Stimulated activated CD4-positive, alpha-beta T cell treated with anti-CD3 and anti-CD28 coated beads, Interleukin-4, amount 100 ng/mL, for 1 hour (primary cell): ENCODE measurements at regions not wholly inside any gene's neighbourhood (a gene's known extent, or its start where the extent isn't known, plus 50 kb on each side); places are given as distances from the start of the nearest gene placed in this dataset.
"Not testable (repeated sequence)": the region's sequence is repeated elsewhere in the genome, so short reads cannot be mapped to it uniquely, and the experiment has no call there.

Experiments
- DNase-seq: peaks from one replicate; pipeline ENCODE4 v3.0.0-alpha.2; 2020

DNA sequence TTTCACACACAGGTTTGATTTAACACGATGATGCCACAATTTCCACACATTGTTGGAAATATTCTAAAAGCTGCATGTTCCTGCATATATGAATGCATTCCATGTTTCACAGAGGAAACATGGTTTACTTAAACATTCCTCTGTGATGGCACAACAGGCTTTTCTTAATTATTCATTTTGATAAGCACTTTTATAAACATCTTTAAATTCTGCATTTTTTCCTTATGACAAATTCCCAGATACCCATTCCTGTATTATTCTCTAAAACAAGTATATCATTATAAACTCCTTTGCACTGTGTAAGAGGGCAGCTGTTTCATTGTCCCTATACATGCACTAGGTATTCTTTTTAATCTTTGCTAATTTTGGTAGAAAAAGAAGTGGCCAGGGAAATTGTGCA lies 532.3 kb downstream of the SOX6 start:
- DNase-seq: no peak

GRCh38 chr11:15825976-15826650 lies 530.2 kb downstream of the SOX6 start:
- no peak for DNase-seq

- peak; percentile 2 for DNase-seq
Observed at GRCh38 chr11:15826826-15827225, 529.5 kb downstream of the SOX6 start.

GRCh38 chr11:15828215-15828853 lies 528.0 kb downstream of the SOX6 start:
- no peak for DNase-seq

DNA sequence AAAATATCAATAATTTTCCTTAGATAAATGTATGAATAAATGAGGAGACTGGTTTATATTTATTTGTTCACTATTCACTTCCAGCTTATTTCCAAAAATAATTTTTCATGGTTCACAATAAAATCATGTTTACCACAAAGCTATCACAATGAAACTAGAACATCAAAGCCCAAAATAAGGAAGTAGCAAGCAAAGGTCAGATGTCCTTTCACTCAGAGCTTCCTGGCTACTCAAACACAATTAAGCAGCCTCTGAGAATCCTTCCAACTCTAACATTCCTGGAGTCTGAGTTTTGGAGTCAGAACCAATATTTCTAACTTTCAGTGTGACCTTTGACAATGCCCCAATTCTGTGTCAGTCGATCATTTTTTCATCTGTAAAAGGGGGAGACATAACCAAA lies 527.0 kb downstream of the SOX6 start:
- DNase-seq: no peak

DNA sequence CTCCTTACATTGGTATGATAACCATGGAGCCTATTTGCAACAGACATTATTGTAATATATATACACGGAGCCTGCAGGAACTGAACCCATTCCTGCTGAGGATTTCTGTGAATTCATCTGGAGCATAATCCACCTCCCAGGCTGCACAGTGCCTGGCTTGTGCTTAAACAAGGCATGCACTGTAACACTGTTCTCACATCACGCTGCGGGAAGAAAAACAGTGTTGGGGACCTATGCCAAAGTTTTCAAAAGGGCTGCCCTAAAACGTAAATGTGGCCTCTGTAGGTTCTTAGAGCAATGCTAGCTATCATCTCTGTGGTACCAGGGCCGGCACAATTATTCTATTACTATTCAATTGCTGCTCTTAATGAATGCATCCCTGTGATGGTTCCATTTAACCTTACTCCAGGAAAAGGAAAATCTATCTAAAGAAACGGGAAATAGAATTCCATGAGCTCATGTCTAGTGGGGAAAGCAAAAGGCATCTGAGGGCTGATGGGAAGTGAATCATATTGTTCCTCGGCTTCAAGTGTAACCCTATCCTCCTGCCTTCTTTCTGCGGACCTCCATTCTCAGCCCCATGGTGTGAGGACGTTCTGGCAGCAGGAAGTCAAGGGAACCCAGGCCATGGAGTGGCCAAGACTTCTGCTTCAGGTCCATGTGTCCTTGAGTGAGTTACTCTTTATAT lies 525.5 kb downstream of the SOX6 start:
- no peak for DNase-seq

DNA sequence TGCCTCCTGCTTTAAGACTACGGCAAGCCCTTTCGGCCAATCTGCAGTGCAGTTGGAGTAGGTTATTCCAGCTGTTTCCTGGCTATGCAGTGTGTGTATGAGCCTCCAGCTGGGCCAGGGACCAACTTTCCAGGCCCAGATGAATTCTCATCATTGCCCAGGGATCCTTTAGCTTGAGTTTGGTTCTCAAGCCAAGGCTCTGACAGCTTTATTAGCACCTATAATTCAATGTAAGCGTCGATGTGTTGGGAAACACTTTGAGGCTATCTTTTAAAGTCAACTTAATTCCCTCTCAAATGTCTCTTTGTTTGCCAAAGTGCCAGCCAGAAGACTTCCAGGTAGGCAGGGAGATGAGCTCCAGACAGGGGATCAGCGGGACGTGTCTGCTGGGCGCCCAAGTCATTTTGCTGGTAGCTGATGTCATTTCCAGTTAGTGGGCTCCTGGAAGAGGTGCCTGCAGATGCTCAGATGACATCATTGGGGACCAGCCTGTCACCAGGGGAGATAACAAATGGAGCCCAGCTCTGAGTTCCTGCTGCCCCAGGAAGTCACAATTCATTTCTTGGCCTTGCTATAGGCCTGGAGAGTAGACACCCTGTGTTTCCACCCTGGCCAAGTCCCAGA lies 520.4 kb downstream of the SOX6 start:
- no peak for DNase-seq

GRCh38 chr11:15836795-15837194 lies 519.6 kb downstream of the SOX6 start:
- DNase-seq: no peak

GRCh38 chr11:15837901-15838489 lies 518.4 kb downstream of the SOX6 start:
- DNase-seq: no peak

- DNase-seq: no peak
Observed at GRCh38 chr11:15839061-15839460, 517.3 kb downstream of the SOX6 start.

DNA sequence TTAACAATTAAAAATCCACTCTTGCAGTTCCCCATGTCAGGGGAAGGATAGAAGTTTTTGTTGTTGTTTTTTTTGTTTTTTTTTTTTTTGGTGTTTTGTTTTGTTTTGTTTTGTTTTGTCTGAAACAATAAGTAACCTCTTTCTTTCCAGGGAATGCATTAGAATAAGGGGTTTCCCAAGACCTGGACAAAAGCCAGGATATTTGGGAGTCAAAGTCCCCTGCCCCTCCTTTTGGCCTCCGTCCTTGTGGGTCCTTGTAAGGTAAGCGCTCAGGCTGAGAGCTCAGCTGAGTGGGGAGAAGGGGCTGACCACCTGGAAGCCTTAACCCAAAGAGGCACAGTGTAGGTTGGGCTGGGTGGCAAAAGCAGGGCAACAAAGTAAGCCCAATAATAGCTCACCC lies 515.4 kb downstream of the SOX6 start:
- no peak for DNase-seq

DNA sequence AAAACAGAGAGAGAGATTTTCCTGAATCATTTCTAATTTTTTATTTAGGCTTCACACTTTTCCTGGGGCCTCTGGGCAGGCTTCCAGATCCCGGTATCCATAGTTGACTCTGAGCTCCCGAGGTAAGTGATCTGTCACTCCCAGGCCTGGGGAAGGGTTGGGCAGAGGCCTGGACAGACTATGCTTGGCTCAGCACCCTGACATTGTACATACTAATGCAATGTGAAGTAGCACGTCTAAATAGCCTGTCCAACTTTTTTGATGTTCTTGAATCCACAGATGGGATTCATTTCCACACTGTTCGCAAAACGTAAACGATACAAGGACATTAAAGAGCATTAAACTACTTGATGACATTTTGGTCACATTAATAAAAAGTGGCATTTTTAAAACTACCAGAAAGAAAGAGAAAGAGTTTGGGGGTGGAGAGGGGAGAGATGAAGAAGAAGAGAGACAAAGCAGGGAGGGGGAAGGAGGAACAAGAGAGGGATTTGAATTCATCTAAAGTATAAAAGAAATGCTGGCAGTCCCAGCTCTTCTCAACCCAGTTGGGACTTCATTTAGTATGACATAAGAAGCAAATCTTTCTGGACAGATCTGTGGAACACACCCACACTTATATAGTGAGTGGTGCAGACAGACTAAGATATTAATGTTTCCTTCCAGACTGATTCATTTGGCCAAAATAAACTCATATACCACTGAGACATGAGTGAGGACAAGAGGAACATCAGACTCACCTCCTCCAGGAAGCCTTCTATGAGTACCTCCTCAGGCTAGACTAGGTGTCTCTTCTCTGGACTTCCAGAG lies 514.2 kb downstream of the SOX6 start:
- no peak for DNase-seq

DNA sequence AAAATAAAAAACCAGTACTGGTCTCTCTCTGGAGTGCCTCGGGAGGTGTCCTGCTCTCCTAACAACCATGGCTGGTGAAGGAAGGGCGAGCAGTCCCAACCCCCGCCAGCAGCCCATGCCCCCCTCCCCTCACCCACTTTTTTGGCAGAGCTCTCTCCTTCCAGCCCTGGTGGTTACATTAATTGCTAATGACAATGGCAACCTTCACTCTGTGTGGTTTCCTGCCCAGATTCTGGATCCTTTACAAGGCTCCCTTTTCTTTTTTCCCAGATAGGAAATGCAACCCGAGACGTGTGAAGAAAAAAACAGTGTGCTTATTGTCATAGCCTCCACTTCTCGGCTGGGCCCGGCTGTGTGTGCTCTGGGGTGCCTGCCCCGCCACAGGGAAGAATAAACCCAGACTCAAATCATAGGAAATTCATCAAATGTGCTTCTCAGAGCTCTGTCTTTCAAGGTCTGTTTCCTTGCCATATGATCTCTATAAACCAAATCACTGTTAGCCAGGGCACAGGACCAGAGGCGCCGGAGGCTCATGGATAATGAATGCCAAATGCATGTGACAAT lies 513.0 kb downstream of the SOX6 start:
- no peak for DNase-seq

- no peak for DNase-seq
Observed at GRCh38 chr11:15845261-15845660, 511.1 kb downstream of the SOX6 start.

DNA sequence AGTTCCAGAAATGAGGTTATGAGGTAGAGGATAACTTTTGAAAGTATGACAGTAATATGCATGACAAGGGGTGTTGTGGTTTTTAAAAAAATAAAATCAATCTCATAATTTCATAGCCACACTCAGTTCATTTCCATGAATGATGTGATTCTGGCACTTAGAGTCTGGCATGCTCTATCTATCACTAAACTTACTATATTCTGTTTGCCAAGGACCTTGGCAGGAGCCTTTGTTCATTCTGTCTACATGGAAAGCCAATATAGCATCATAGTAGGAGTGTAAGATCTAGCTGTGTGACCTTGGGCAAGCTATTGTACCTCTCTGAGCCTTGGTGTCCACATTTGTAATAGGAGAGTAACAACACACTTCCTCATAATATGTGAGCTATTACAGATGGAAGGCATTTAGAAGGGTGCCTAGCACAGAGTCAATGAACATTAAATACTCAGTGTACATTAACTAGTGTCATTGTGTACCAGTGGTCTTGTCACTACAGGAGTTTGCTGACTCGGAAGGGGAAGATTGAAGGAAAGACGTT lies 507.6 kb downstream of the SOX6 start:
- DNase-seq: no peak

- DNase-seq: no peak
Observed at GRCh38 chr11:15849257-15849656, 507.1 kb downstream of the SOX6 start.

DNA sequence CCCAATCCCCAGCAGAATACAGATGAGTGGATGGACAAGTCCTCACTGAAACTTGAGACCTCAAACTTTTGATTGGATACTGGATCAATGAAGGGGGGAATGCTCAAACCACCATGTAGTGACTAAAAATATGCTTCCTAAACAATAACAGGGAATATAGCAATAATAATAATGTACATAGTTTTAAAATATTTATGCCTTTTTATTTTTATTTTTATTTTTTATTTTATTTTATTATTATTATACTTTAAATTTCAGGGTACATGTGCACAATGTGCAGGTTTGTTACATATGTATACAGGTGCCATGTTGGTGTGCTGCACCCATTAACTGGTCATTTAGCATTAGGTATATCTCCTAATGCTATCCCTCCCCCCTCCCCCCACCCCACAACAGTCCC lies 506.0 kb downstream of the SOX6 start:
- DNase-seq: not testable (repeated sequence)

GRCh38 chr11:15851051-15851498 lies 505.3 kb downstream of the SOX6 start:
- DNase-seq: no peak

GRCh38 chr11:15852179-15852578 lies 504.2 kb downstream of the SOX6 start:
- DNase-seq: no peak

DNA sequence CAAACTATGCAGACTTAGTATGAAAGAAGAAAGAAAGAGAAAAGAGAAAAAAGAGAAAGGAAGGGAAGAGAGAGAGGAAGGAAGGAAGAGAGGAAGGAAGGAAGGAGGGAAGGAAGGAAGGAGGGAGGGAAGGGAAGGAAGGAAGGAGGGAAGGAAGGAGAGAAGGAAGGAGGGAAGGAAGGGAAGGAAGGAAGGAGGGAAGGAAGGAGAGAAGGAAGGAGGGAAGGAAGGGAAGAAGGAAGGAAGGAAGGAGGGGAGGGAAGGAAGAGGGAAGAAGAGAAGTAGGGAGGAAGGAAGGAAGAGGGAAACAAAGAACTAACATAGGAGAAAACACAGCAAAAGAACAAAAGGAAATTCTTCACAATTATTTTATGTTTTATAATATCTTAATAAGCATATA lies 502.1 kb downstream of the SOX6 start:
- no peak for DNase-seq

DNA sequence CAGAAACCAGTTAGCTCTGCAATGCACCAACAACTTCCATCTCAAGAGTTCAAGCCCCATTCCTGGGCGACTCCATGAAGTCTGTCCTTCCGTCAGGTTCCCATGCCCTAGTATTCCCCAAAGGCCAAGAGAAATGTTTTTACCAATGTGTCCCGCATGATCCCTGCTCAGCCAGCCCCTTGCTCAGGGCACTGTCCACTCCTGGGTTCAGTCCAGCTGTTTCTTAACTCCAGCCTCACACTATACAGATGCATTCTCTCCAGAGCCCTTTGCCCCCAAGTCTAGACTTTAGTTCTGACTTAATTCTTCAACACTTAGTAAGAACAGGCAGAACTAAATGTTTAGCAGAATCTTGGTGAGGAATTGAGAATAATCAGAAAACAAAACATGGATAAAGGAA lies 497.5 kb downstream of the SOX6 start:
- DNase-seq: no peak

GRCh38 chr11:15859411-15859810 lies 496.9 kb downstream of the SOX6 start:
- no peak for DNase-seq
